ENCODE measurements at regions not wholly inside any gene's neighbourhood (a gene's known extent, or its start where the extent isn't known, plus 50 kb on each side); places are given as distances from the start of the nearest gene placed in this dataset.

DNA sequence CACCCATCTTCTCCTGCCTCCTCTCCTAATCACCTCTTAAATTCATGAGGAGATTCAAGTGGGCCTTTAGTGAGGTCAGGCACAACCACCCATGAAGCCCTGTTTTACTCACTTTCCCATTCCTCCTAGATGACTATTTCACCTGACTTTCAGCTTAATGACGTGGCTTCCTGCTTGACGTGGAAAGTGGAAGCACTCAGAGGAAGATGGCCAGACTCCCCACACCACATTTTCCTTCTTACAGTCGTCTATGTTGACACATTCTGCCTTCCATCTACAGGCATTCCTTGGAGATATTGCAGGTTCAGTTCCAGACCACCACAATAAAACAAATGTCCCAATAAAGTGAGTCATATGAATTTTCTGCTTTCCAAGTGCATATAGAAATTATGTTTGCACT, 146.4 kb upstream of the TAS2R1 start:
- Histone ChIP-seq H4K8ac (ENCODE audit: extremely low read depth, insufficient read depth, low read length) (no peak overlapping the region), H2AK5ac (ENCODE audit: low read depth, low read length) (no peak overlapping the region), H2AFZ (ENCODE audit: low read length) (no peak overlapping the region), H3K36me3 (ENCODE audit: control insufficient read depth in 2 of 4, insufficient read depth in 4 of 4, low read length in 3 of 4) (no peaks in the 10 kb centered on the region), H2BK15ac (ENCODE audit: low read length) (no peak overlapping the region), H3K4me1 (replicated peaks in 1 of 4; ENCODE audit: control insufficient read depth in 3 of 4, insufficient read depth in 4 of 4, low read length in 3 of 4) (no peaks in the 10 kb centered on the region), H3K14ac (ENCODE audit: insufficient read length) (no peak overlapping the region), H3K23ac (ENCODE audit: insufficient read length) (no peak overlapping the region), H3K27me3 (replicated peaks in 1 of 4; ENCODE audit: control insufficient read depth in 3 of 4, extremely low read depth in 1 of 4, insufficient read depth in 3 of 4, low read length in 3 of 4) (no peaks in the 10 kb centered on the region), H3K4ac (replicated peaks; ENCODE audit: insufficient read length, low read depth, low read length) (no peak overlapping the region), H3K18ac (ENCODE audit: extremely low read depth, low read length) (no peak overlapping the region), H3K9me3 (ENCODE audit: insufficient read depth in 2 of 2, low read depth in 1 of 2, low read length in 1 of 2) (no peaks in the 10 kb centered on the region), H2BK5ac (ENCODE audit: low read depth, low read length) (no peak overlapping the region), H3K79me1 (ENCODE audit: low read depth, low read length) (no peaks in the 10 kb centered on the region), H4K20me1 (replicated peaks in 1 of 2; ENCODE audit: control insufficient read depth in 1 of 2, insufficient read depth in 2 of 2, low read length in 2 of 2) (no peaks in the 10 kb centered on the region), H2BK120ac (replicated peaks; ENCODE audit: low read depth, low read length) (no peak overlapping the region), H3K27ac (ENCODE audit: low read depth, low read length) (no peak overlapping the region), H4K5ac (ENCODE audit: insufficient read length, low read depth, low read length) (no peak overlapping the region), H3K4me3 (ENCODE audit: extremely low read depth in 1 of 4, insufficient read depth in 2 of 4, low read depth in 3 of 4, low read length in 4 of 4) (no peak overlapping the region), H3K56ac (replicated peaks; ENCODE audit: insufficient read length, low read depth, low read length) (no peak overlapping the region), H3K9ac (replicated peaks in 1 of 4; ENCODE audit: extremely low read depth in 1 of 4, low read depth in 3 of 4, low read length in 3 of 4) (no peak overlapping the region), H3K23me2 (ENCODE audit: low read depth, low read length) (no peaks in the 10 kb centered on the region), H4K91ac (replicated peaks; ENCODE audit: insufficient read length, low read length) (no peak overlapping the region), H3K4me2 (ENCODE audit: insufficient read depth in 1 of 2, low read depth in 2 of 2, low read length in 2 of 2) (no peak overlapping the region), H2BK20ac (ENCODE audit: low read length) (no peak overlapping the region), H3K79me2 (ENCODE audit: control insufficient read depth in 1 of 2, insufficient read depth in 2 of 2, low read length in 2 of 2) (no peaks in the 10 kb centered on the region), H2BK12ac (ENCODE audit: low read depth, low read length) (no peak overlapping the region)
- WGBS, 2 experiments (ENCODE audit: extremely low coverage in 1 of 2, insufficient coverage in 1 of 2, insufficient read length in 1 of 2, insufficient replicate concordance in 2 of 2, low coverage in 1 of 2, low lambda C conversion rate in 2 of 2, missing lambda C conversion rate in 1 of 2): 91% methylated on average over 3 of the region's 3 CpGs; no CpG with 5 or more reads in 1 of the 2 experiments
- CTCF ChIA-PET (ENCODE audit: partially characterized antibody): no interaction called here
- DNase-seq (ENCODE audit: low read depth in 1 of 2, low spot score in 2 of 2) (no peak), FAIRE-seq (no peak)
- POLR2A ChIA-PET (ENCODE audit: partially characterized antibody): no interaction called here
- no peak for TF ChIP-seq CBX5 (IDR thresholded peaks at IDR 0.05; ENCODE audit: low read depth, low read length)
- TF ChIP-seq TCF12 (IDR thresholded peaks at IDR 0.05; ENCODE audit: low read depth, low read length): no peak
- TF ChIP-seq PHF8 (conservative IDR thresholded peaks at IDR 0.05; ENCODE audit: low read depth, low read length): no peak
- TF ChIP-seq, protein P1, sequence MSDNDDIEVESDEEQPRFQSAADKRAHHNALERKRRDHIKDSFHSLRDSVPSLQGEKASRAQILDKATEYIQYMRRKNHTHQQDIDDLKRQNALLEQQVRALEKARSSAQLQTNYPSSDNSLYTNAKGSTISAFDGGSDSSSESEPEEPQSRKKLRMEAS (IDR thresholded peaks at IDR 0.05): no peak
- TF ChIP-seq POLR2AphosphoS5 (IDR thresholded peaks at IDR 0.05; ENCODE audit: low read depth, low read length): no peak
- no peak for TF ChIP-seq YY1 (IDR thresholded peaks at IDR 0.05; ENCODE audit: low read depth, low read length)
- TF ChIP-seq, protein P2, sequence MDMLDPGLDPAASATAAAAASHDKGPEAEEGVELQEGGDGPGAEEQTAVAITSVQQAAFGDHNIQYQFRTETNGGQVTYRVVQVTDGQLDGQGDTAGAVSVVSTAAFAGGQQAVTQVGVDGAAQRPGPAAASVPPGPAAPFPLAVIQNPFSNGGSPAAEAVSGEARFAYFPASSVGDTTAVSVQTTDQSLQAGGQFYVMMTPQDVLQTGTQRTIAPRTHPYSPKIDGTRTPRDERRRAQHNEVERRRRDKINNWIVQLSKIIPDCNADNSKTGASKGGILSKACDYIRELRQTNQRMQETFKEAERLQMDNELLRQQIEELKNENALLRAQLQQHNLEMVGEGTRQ (IDR thresholded peaks at IDR 0.05; ENCODE audit: low read length): no peak
- TF ChIP-seq, protein P3, sequence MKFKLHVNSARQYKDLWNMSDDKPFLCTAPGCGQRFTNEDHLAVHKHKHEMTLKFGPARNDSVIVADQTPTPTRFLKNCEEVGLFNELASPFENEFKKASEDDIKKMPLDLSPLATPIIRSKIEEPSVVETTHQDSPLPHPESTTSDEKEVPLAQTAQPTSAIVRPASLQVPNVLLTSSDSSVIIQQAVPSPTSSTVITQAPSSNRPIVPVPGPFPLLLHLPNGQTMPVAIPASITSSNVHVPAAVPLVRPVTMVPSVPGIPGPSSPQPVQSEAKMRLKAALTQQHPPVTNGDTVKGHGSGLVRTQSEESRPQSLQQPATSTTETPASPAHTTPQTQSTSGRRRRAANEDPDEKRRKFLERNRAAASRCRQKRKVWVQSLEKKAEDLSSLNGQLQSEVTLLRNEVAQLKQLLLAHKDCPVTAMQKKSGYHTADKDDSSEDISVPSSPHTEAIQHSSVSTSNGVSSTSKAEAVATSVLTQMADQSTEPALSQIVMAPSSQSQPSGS (IDR thresholded peaks at IDR 0.05; ENCODE audit: low read length): no peak
- no peak for TF ChIP-seq SIN3A (conservative IDR thresholded peaks at IDR 0.05 in 1 of 2, IDR thresholded peaks at IDR 0.05 in 1 of 2; ENCODE audit: low read depth in 1 of 2, low read length in 2 of 2)
- TF ChIP-seq TEAD4 (IDR thresholded peaks at IDR 0.05; ENCODE audit: low read depth, low read length): no peak
- no peak for TF ChIP-seq SP4 (IDR thresholded peaks at IDR 0.05; ENCODE audit: low read length)
- no peak for TF ChIP-seq KDM5A (IDR thresholded peaks at IDR 0.05; ENCODE audit: low read length)
- TF ChIP-seq POLR2A (IDR thresholded peaks at IDR 0.05; ENCODE audit: control extremely low read depth in 1 of 2, low read depth in 2 of 2, low read length in 2 of 2): no peak
